ENCODE measurements at regions not wholly inside any gene's neighbourhood (a gene's known extent, or its start where the extent isn't known, plus 50 kb on each side); places are given as distances from the start of the nearest gene placed in this dataset.

GRCh38 chr2:213202011-213202410, 50.6 kb upstream of the IKZF2 start:
- no peaks in the 10 kb centered on the region for H3K36me3 ChIP-seq (ENCODE audit: control insufficient read depth in 2 of 2, insufficient read depth in 2 of 2, low read length in 1 of 2)
- H3K4me3 ChIP-seq (ENCODE audit: low read depth in 1 of 2, low read length in 2 of 2), result no peak overlapping the region
- WGBS, 2 donors, result 24 to 34% methylated on average over 4 of the region's 4 CpGs
- H3K4me1 ChIP-seq (ENCODE audit: control insufficient read depth in 2 of 2, insufficient read depth in 2 of 2, low read length in 1 of 2), result no peaks in the 10 kb centered on the region
- no peak overlapping the region for H3K27ac ChIP-seq (ENCODE audit: low read depth in 2 of 2, low read length in 1 of 2)
- no peaks in the 10 kb centered on the region for H3K27me3 ChIP-seq (ENCODE audit: control insufficient read depth in 1 of 2, insufficient read depth in 2 of 2, low read length in 2 of 2)
- no peaks in the 10 kb centered on the region for H3K9me3 ChIP-seq (ENCODE audit: control insufficient read depth in 2 of 2, insufficient read depth in 1 of 2, low read depth in 1 of 2, low read length in 1 of 2)

- Histone ChIP-seq H3K36me3 (ENCODE audit: control insufficient read depth in 2 of 2, insufficient read depth in 2 of 2, low read length in 1 of 2) (no peaks in the 10 kb centered on the region), H3K4me3 (ENCODE audit: low read depth in 1 of 2, low read length in 2 of 2) (no peak overlapping the region), H3K27me3 (ENCODE audit: control insufficient read depth in 1 of 2, insufficient read depth in 2 of 2, low read length in 2 of 2) (no peaks in the 10 kb centered on the region), H3K4me1 (ENCODE audit: control insufficient read depth in 2 of 2, insufficient read depth in 2 of 2, low read length in 1 of 2) (no peaks in the 10 kb centered on the region), H3K27ac (ENCODE audit: low read depth in 2 of 2, low read length in 1 of 2) (no peak overlapping the region), H3K9me3 (ENCODE audit: control insufficient read depth in 2 of 2, insufficient read depth in 1 of 2, low read depth in 1 of 2, low read length in 1 of 2) (no peaks in the 10 kb centered on the region)
- WGBS, 2 donors, result 85 to 89% methylated on average over 1 of the region's 1 CpG
Measured at GRCh38 chr2:213205944-213206343, 54.5 kb upstream of the IKZF2 start.

- no peak overlapping the region for H3K27ac ChIP-seq (ENCODE audit: low read depth in 2 of 2, low read length in 1 of 2)
- no peaks in the 10 kb centered on the region for H3K27me3 ChIP-seq (ENCODE audit: control insufficient read depth in 1 of 2, insufficient read depth in 2 of 2, low read length in 2 of 2)
- WGBS, 2 donors, result 78 to 96% methylated on average over 6 of the region's 6 CpGs
- H3K4me3 ChIP-seq (ENCODE audit: low read depth in 1 of 2, low read length in 2 of 2), result no peak overlapping the region
- H3K36me3 ChIP-seq (ENCODE audit: control insufficient read depth in 2 of 2, insufficient read depth in 2 of 2, low read length in 1 of 2), result no peaks in the 10 kb centered on the region
- no peaks in the 10 kb centered on the region for H3K4me1 ChIP-seq (ENCODE audit: control insufficient read depth in 2 of 2, insufficient read depth in 2 of 2, low read length in 1 of 2)
- H3K9me3 ChIP-seq (ENCODE audit: control insufficient read depth in 2 of 2, insufficient read depth in 1 of 2, low read depth in 1 of 2, low read length in 1 of 2), result no peaks in the 10 kb centered on the region
Measured at GRCh38 chr2:213213186-213213585, 61.8 kb upstream of the IKZF2 start.

GRCh38 chr2:213214209-213214608, 62.8 kb upstream of the IKZF2 start:
- no peak overlapping the region for H3K4me3 ChIP-seq (ENCODE audit: low read depth in 1 of 2, low read length in 2 of 2)
- no peaks in the 10 kb centered on the region for H3K4me1 ChIP-seq (ENCODE audit: control insufficient read depth in 2 of 2, insufficient read depth in 2 of 2, low read length in 1 of 2)
- H3K27me3 ChIP-seq (ENCODE audit: control insufficient read depth in 1 of 2, insufficient read depth in 2 of 2, low read length in 2 of 2), result no peaks in the 10 kb centered on the region
- no peaks in the 10 kb centered on the region for H3K36me3 ChIP-seq (ENCODE audit: control insufficient read depth in 2 of 2, insufficient read depth in 2 of 2, low read length in 1 of 2)
- no peak overlapping the region for H3K27ac ChIP-seq (ENCODE audit: low read depth in 2 of 2, low read length in 1 of 2)
- WGBS, 2 donors, result 71 to 73% methylated on average over 10 of the region's 10 CpGs
- H3K9me3 ChIP-seq (ENCODE audit: control insufficient read depth in 2 of 2, insufficient read depth in 1 of 2, low read depth in 1 of 2, low read length in 1 of 2), result no peaks in the 10 kb centered on the region

GRCh38 chr2:213216461-213216860, 65.0 kb upstream of the IKZF2 start:
- Histone ChIP-seq H3K27me3 (ENCODE audit: control insufficient read depth in 1 of 2, insufficient read depth in 2 of 2, low read length in 2 of 2) (no peaks in the 10 kb centered on the region), H3K36me3 (ENCODE audit: control insufficient read depth in 2 of 2, insufficient read depth in 2 of 2, low read length in 1 of 2) (no peaks in the 10 kb centered on the region), H3K4me1 (ENCODE audit: control insufficient read depth in 2 of 2, insufficient read depth in 2 of 2, low read length in 1 of 2) (no peaks in the 10 kb centered on the region), H3K9me3 (ENCODE audit: control insufficient read depth in 2 of 2, insufficient read depth in 1 of 2, low read depth in 1 of 2, low read length in 1 of 2) (no peaks in the 10 kb centered on the region), H3K4me3 (ENCODE audit: low read depth in 1 of 2, low read length in 2 of 2) (no peak overlapping the region), H3K27ac (ENCODE audit: low read depth in 2 of 2, low read length in 1 of 2) (no peak overlapping the region)
- 47 to 57% methylated on average over 5 of the region's 5 CpGs for WGBS, 2 donors

- no peak overlapping the region for H3K4me3 ChIP-seq (ENCODE audit: low read depth in 1 of 2, low read length in 2 of 2)
- H3K27ac ChIP-seq (ENCODE audit: low read depth in 2 of 2, low read length in 1 of 2), result no peak overlapping the region
- no peaks in the 10 kb centered on the region for H3K4me1 ChIP-seq (ENCODE audit: control insufficient read depth in 2 of 2, insufficient read depth in 2 of 2, low read length in 1 of 2)
- no peaks in the 10 kb centered on the region for H3K36me3 ChIP-seq (ENCODE audit: control insufficient read depth in 2 of 2, insufficient read depth in 2 of 2, low read length in 1 of 2)
- no peaks in the 10 kb centered on the region for H3K9me3 ChIP-seq (ENCODE audit: control insufficient read depth in 2 of 2, insufficient read depth in 1 of 2, low read depth in 1 of 2, low read length in 1 of 2)
- no peaks in the 10 kb centered on the region for H3K27me3 ChIP-seq (ENCODE audit: control insufficient read depth in 1 of 2, insufficient read depth in 2 of 2, low read length in 2 of 2)
- WGBS, 2 donors, result 89 to 95% methylated on average over 1 of the region's 1 CpG
Measured at GRCh38 chr2:213219816-213220215, 64.4 kb upstream of the SPAG16 start.

- Histone ChIP-seq H3K27me3 (ENCODE audit: control insufficient read depth in 1 of 2, insufficient read depth in 2 of 2, low read length in 2 of 2) (no peaks in the 10 kb centered on the region), H3K4me3 (ENCODE audit: low read depth in 1 of 2, low read length in 2 of 2) (no peak overlapping the region), H3K9me3 (ENCODE audit: control insufficient read depth in 2 of 2, insufficient read depth in 1 of 2, low read depth in 1 of 2, low read length in 1 of 2) (no peaks in the 10 kb centered on the region), H3K36me3 (ENCODE audit: control insufficient read depth in 2 of 2, insufficient read depth in 2 of 2, low read length in 1 of 2) (no peaks in the 10 kb centered on the region), H3K27ac (ENCODE audit: low read depth in 2 of 2, low read length in 1 of 2) (no peak overlapping the region), H3K4me1 (ENCODE audit: control insufficient read depth in 2 of 2, insufficient read depth in 2 of 2, low read length in 1 of 2) (no peaks in the 10 kb centered on the region)
- WGBS, 2 donors, result 87 to 89% methylated on average over 3 of the region's 3 CpGs
Measured at GRCh38 chr2:213220967-213221603, 63.2 kb upstream of the SPAG16 start.

- Histone ChIP-seq H3K27me3 (ENCODE audit: control insufficient read depth in 1 of 2, insufficient read depth in 2 of 2, low read length in 2 of 2) (no peaks in the 10 kb centered on the region), H3K4me1 (ENCODE audit: control insufficient read depth in 2 of 2, insufficient read depth in 2 of 2, low read length in 1 of 2) (no peaks in the 10 kb centered on the region), H3K27ac (ENCODE audit: low read depth in 2 of 2, low read length in 1 of 2) (no peak overlapping the region), H3K9me3 (ENCODE audit: control insufficient read depth in 2 of 2, insufficient read depth in 1 of 2, low read depth in 1 of 2, low read length in 1 of 2) (no peaks in the 10 kb centered on the region), H3K4me3 (ENCODE audit: low read depth in 1 of 2, low read length in 2 of 2) (no peak overlapping the region), H3K36me3 (ENCODE audit: control insufficient read depth in 2 of 2, insufficient read depth in 2 of 2, low read length in 1 of 2) (no peaks in the 10 kb centered on the region)
- WGBS, 2 donors, result 76 to 77% methylated on average over 2 of the region's 2 CpGs
Measured at GRCh38 chr2:213221957-213222356, 62.3 kb upstream of the SPAG16 start.

GRCh38 chr2:213224366-213224765, 59.9 kb upstream of the SPAG16 start:
- WGBS, 2 donors, result 60 to 77% methylated on average over 2 of the region's 2 CpGs
- no peaks in the 10 kb centered on the region for H3K4me1 ChIP-seq (ENCODE audit: control insufficient read depth in 2 of 2, insufficient read depth in 2 of 2, low read length in 1 of 2)
- H3K4me3 ChIP-seq (ENCODE audit: low read depth in 1 of 2, low read length in 2 of 2), result no peak overlapping the region
- no peaks in the 10 kb centered on the region for H3K27me3 ChIP-seq (ENCODE audit: control insufficient read depth in 1 of 2, insufficient read depth in 2 of 2, low read length in 2 of 2)
- no peaks in the 10 kb centered on the region for H3K9me3 ChIP-seq (ENCODE audit: control insufficient read depth in 2 of 2, insufficient read depth in 1 of 2, low read depth in 1 of 2, low read length in 1 of 2)
- H3K36me3 ChIP-seq (ENCODE audit: control insufficient read depth in 2 of 2, insufficient read depth in 2 of 2, low read length in 1 of 2), result no peaks in the 10 kb centered on the region
- H3K27ac ChIP-seq (ENCODE audit: low read depth in 2 of 2, low read length in 1 of 2), result peak overlapping the region in 1 of 2 donors; percentile 59

- no peaks in the 10 kb centered on the region for H3K36me3 ChIP-seq (ENCODE audit: control insufficient read depth in 2 of 2, insufficient read depth in 2 of 2, low read length in 1 of 2)
- H3K27ac ChIP-seq (ENCODE audit: low read depth in 2 of 2, low read length in 1 of 2), result no peak overlapping the region
- WGBS, 2 donors, result 66 to 70% methylated on average over 4 of the region's 4 CpGs
- H3K4me3 ChIP-seq (ENCODE audit: low read depth in 1 of 2, low read length in 2 of 2), result no peak overlapping the region
- no peaks in the 10 kb centered on the region for H3K9me3 ChIP-seq (ENCODE audit: control insufficient read depth in 2 of 2, insufficient read depth in 1 of 2, low read depth in 1 of 2, low read length in 1 of 2)
- H3K27me3 ChIP-seq (ENCODE audit: control insufficient read depth in 1 of 2, insufficient read depth in 2 of 2, low read length in 2 of 2), result no peaks in the 10 kb centered on the region
- no peaks in the 10 kb centered on the region for H3K4me1 ChIP-seq (ENCODE audit: control insufficient read depth in 2 of 2, insufficient read depth in 2 of 2, low read length in 1 of 2)
Measured at GRCh38 chr2:213225866-213226265, 58.4 kb upstream of the SPAG16 start.

All from esophagus (tissue), 2 donors.